Anterior cingulate cortex (tissue), 58 donors: ENCODE measurements at regions not wholly inside any gene's neighbourhood (a gene's known extent, or its start where the extent isn't known, plus 50 kb on each side); places are given as distances from the start of the nearest gene placed in this dataset.

Experiments
- DNase-seq, 58 donors: peaks; one replicate each; lab custom pipeline; 2025; lab: John Stamatoyannopoulos, UW

- no peak for DNase-seq
Measured at GRCh38 chr9:115208501-115208900, 90.5 kb upstream of the TNC start.

GRCh38 chr9:115209601-115210306, 91.8 kb upstream of the TNC start:
- DNase-seq = no peak

- DNase-seq = no peak
Measured at GRCh38 chr9:115210699-115211098, 92.7 kb upstream of the TNC start.

- DNase-seq = no peak
Measured at GRCh38 chr9:115211413-115212124, 93.6 kb upstream of the TNC start.

GRCh38 chr9:115212125-115212605, 94.2 kb upstream of the TNC start:
- DNase-seq = no peak

GRCh38 chr9:115212832-115213231, 94.9 kb upstream of the TNC start:
- no peak for DNase-seq

- DNase-seq = peak in 4 of 58 donors; percentile 3 to 48 (median 24)
Measured at GRCh38 chr9:115213818-115214334, 95.9 kb upstream of the TNC start.

- DNase-seq = no peak
Measured at GRCh38 chr9:115216873-115217272, 98.9 kb upstream of the TNC start.

- DNase-seq = peak in 13 of 58 donors; percentile 3 to 54 (median 11)
Measured at GRCh38 chr9:115220319-115221005, 102.5 kb upstream of the TNC start.

GRCh38 chr9:115223471-115223870, 105.5 kb upstream of the TNC start:
- DNase-seq = no peak

- DNase-seq = peak in 40 of 58 donors; percentile 2 to 75 (median 34)
Measured at GRCh38 chr9:115225459-115226116, 107.6 kb upstream of the TNC start.

GRCh38 chr9:115226152-115226551, 108.2 kb upstream of the TNC start:
- no peak for DNase-seq

- DNase-seq = no peak
Measured at GRCh38 chr9:115229496-115229895, 111.5 kb upstream of the TNC start.

GRCh38 chr9:115230924-115231515, 113.1 kb upstream of the TNC start:
- DNase-seq = no peak

GRCh38 chr9:115232181-115232774, 114.3 kb upstream of the TNC start:
- no peak for DNase-seq

GRCh38 chr9:115234094-115234493, 116.1 kb upstream of the TNC start:
- DNase-seq = no peak

GRCh38 chr9:115235221-115235620, 117.3 kb upstream of the TNC start:
- no peak for DNase-seq

- no peak for DNase-seq
Measured at GRCh38 chr9:115237385-115237998, 119.5 kb upstream of the TNC start.

- DNase-seq = no peak
Measured at GRCh38 chr9:115240676-115241075, 122.7 kb upstream of the TNC start.
